HG03095 (cell line): ENCODE measurements at regions not wholly inside any gene's neighbourhood (a gene's known extent, or its start where the extent isn't known, plus 50 kb on each side); places are given as distances from the start of the nearest gene placed in this dataset.
"Not testable (repeated sequence)": the region's sequence is repeated elsewhere in the genome, so short reads cannot be mapped to it uniquely, and the experiment has no call there.

ENCODE experiments used
- ATAC-seq: cut with Tn5 transposase; IDR thresholded peaks from one replicate; pipeline ENCODE4 v1.9.1; 2021; ENCODE audit warnings: moderate library complexity; ENCODE audit not compliant: unreplicated experiment

DNA sequence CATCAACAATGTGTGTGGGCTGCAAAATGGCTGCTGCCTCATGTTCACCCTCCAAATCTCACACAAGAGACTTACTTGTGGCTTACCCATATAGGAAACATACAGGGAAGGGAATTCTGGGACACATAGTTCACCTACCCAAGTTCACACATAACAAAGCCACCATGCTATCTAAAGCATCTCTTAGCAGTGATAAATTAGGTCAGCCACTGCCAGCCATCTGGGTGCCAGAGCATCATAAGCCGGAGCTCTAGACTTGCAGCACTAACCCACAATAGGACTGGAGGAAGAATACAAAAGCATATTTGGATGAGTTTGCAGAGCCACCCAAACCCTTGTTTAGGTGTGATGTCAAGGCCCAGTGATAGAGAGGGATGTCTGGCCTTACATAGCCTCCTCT lies 321.7 kb downstream of the SEC16B start:
- ATAC-seq, result no peak

DNA sequence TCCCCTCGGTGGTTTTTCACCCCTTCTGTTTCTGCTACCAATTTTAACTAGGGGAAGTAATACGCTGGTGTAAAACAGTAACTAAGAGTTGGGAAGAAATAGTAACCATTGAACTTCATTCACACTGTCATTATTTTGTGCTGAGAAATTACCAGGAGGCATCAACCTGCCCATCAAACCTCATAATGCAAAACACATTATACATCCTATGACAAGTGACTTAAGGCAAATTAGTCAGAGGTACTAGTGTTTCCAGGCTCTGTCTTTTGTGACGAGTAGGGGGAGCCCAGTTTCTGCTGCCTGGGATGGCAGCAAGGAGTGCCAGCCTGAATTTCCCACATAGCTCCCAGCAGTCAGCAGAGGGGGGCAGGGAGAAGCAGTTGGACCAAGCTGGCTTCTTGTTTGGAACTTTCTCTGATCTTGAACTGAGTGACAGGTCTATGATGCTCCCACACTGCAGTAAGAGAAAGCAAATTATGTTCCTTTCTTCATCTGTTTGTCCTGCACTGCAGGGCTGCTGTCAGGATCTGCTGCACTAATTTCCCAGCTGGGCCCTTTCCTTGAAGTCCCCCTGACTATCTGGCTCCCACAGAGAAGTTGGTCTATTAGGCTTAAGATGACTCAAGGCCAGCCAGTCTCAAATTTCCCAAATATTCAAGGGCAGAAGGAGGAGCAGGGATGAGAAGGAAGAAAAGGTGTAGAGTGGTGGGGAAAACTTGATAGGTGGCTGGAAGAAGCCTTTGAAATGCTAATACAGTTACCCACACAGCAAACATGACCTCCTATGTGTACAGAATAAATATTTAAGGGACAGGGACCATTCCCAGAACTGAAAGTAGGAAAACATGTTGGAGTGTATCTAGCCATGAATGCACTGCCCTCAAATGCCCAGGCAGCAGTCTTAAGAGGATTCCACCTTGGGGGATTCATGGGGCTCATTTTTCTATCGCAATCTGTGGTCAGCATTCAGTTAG lies 322.8 kb downstream of the SEC16B start:
- ATAC-seq, result no peak

DNA sequence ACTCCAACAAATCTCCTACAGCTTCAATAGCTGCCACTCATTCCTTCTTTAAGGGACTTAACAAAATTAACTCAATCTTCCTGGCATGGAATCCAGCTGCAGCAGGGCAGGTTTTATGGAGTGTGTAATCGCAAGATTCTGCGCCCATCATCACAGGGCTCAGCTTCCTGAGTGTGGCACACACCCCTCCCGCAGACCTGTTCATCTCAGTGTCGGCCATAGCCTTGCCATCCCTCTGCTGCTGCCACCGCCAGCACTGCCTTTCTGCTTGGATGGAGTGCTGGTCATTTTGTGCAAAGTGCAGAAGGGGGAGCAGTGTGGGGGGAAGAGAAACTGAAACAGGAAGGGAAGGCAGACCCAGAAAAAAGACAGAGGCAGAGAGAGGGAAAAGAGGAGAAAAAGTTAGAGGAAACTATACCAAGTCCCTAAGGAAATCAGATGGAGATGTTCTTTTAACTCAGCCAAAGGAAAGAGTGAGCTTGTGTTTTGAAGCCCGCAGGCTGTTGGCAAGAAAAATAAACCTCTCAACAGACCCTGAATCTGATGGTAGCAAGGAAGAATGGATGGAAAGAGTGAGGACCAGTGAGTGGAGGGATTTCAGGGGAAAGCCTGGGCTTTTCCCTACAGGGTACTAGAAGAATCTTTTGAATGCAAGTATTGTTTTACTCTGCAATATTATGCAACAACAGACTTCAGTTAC lies 324.2 kb downstream of the SEC16B start:
- ATAC-seq, result no peak

DNA sequence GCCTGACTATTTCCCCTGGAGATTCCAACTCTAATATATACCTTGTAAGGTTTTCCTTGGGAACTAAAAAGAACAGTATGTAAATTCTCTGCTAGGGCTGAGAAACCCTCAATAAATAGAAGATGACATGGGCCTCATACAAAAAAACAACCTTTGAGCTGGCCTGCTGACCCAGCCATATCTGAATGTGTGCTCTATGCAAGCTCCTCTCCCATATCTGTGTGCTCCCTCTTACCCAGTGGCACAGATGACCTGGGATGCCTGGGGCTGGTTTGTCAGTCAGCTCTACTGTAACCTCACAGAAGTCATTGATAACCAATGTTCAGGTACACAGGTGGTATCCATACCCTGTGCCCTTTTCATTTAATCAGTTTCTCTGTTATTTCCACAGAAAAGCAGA lies 329.2 kb downstream of the SEC16B start:
- ATAC-seq, result no peak

DNA sequence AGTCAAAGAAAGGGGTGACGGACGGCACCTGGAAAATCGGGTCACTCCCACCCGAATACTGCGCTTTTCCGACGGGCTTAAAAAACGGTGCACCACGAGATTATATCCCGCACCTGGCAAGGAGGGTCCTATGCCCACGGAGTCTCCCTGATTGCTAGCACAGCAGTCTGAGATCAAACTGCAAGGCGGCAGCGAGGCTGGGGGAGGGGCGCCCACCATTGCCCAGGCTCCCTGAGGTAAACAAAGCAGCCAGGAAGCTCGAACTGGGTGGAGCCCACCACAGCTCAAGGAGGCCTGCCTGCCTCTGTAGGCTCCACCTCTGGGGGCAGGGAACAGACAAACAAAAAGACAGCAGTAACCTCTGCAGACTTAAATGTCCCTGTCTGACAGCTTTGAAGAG lies 335.7 kb downstream of the SEC16B start:
- ATAC-seq, result not testable (repeated sequence)

DNA sequence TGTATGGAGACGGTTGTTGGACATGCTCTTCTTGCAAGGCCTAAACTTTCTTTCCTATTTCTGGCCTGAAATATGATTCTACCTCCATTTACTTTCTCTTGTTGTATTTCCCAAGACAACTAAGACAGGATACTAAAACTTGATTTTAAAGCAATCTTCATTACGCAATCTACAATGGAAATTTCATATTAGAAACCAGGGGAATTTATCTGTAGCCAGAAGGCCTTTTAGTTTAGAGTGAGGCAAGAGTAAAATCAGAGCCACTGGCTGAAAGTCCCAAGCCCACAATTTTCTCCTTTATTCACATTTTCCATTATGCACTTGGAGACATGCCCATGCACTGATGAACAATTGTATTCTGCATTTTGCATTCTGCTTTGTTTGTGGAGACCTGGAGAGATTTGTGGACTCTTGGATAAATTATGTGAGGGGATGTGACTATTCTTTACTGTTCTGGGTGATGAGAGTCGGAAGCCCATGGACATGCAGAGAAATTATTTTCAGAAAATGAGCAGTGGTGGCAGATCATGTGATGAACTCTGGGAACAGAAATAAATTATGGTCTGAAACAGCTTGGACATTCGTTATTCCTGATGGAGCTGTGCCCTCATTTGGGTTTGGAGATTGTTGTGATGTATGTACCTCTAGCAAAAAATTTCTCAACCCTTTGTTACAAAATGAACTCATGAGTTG lies 336.8 kb downstream of the SEC16B start:
- ATAC-seq, result no peak

DNA sequence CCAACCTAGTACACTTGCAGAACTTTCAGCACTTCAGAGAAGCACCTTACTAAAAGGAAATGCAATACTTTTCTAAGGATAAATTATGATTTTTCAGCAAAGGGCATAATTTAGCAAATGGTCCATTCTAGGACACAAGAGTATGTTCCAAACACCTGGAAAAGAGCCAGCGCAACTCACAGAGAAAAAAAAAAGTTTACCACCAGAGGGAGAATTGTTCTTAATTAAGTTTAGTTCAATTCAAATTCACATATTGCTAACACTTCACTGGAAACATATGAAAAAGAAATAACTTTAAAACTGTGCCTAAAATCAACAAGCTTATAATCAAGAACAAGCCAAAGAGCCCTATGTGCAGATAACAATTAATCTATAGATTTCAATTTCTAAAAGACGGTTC lies 338.1 kb downstream of the SEC16B start:
- ATAC-seq, result no peak

DNA sequence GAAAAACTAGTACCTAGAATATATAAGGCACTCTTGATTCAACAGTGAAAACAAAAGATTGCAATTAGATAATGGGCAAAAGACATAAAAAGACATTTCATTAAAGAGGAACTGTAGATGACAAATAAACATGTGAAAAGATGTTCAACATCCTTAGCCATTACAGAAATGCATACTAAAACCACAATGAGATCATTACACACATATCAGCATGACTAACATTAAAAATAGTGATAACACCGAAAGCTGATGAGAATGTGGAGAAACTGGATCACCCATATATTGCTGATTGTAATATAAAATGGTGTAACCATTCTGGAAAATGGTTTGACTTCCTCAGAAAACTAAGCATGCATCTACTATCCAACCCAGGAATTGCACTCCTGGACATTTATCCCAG lies 340.3 kb downstream of the SEC16B start:
- ATAC-seq, result no peak

DNA sequence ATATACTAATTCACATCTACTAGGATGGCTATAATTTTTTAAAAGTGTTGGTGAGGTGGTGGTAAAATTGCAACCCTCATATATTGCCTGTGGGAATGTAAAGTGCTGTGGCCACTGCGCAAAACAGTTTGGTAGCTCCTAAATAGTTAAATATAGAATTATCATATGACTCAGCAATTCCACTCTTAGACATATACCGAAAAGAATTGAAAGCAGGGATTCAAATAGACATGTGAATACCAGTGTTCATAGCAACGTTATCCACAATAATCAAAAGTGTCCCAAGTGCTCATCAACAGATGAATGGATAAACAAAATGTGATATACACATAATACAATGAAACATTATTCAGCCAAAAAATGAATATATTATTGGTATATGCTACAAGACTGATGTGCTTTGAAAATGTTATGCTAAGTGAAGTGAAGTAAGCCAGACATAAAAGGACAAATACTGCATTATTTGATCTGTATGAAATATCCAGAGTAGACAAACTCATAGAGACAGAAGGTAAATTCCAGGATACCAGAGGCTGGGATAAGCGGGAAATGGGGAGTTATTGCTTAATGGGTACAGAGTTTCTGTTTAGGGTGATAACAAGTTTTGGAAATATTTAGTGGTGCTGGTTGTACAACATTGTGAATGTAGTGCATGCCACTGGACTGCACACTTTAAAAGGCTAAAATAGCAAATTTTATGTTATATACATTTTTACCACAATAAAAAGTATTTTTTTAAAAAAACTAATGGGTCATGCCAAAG lies 342.5 kb downstream of the SEC16B start:
- ATAC-seq, result no peak

DNA sequence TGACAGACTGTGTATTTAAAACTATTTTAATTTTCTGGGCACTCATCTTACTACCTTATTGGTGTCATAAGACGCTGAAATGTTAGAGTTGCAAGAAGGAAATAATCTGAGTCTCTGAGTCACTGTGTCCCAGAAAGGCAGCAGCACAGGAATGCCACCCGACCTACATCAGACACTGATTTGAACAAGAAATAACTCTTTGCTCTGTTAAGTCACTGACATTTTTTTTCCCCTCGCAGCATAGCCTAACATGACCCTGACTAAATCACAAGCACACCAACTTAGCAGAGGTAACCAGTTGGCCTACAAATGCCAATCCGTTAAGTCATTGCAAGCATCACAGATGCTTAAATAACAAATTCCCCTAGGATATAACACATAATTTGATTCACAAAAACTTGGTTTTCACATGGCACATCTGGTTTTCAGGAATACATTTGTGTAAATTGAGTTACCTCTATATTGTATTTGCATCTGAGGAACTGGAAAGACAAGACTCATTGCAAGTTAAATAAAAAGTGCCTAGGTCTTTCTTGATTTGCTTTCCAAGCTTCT lies 349.1 kb downstream of the SEC16B start:
- no peak for ATAC-seq

DNA sequence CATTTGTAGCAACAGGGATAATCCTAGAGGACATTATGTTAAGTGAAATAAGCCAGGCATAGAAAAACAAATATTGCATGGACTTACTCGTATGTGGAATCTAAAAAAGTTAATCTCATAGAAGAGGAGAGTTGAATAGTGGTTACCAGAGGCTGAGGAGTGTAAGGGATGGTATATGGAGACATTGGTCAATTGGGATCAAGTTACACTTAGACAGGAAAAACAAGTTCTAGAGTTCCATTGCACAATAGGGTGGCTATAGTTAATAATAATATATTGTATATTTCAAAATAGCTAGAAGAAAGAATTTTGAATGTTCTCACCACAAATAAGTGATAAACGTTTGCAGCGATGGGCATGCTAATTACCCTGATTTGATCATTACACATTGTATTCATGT lies 354.6 kb downstream of the SEC16B start:
- ATAC-seq, result no peak

DNA sequence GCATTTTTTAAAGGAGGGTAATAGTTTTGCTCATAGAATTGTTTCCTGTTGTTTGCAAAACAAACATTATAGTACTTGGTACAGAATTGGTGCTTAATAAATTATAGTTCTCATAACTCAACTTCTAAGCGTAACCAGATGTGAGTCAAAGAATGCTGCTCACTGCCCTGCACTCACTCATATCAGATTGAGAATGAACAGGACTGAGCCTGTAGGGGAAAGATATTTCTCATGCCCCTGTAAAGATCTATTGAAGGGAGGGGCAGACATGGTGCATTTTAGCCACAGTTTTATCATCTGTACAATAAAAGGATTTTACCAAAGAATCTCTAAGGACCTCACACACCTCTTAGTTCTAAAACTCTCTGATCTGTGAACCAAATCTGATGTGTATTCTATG lies 358.5 kb downstream of the SEC16B start:
- ATAC-seq, result no peak

DNA sequence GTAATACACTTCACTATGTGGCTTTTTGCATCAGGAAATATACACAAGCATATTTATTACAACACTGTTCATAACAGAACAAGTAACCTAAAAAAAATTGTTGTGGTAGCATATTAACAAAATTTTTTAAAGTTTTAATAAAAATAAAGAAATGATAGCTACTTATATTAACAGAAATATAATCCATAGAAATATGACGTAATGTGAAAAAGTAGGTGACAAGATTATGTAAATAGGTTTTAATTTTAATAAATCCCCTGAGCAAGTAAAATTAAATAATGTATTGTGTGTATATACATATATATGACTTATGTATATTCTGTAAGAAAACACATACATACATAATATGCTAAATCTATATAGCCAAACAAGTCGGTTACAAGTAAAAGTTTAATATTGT lies 359.9 kb downstream of the SEC16B start:
- no peak for ATAC-seq

DNA sequence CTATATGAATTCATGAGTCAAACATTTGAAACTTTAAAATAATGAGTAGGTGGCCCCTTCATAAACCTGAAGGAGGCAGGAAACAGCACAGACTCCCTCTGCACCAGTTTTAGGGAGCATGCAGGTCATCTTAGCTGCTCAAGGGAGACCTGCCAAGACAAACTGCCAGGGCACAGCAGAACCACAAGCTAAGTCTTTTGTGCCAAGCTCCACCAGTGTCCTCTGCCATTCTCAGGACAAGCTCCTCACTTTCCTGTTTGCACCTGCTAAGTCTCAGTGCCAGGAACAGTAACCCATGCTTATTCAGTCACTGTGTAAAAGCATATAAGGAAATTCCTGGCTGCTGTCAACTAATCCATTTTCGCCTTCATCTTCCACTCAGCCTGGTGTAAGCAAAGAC lies 368.9 kb downstream of the SEC16B start:
- ATAC-seq, result no peak

DNA sequence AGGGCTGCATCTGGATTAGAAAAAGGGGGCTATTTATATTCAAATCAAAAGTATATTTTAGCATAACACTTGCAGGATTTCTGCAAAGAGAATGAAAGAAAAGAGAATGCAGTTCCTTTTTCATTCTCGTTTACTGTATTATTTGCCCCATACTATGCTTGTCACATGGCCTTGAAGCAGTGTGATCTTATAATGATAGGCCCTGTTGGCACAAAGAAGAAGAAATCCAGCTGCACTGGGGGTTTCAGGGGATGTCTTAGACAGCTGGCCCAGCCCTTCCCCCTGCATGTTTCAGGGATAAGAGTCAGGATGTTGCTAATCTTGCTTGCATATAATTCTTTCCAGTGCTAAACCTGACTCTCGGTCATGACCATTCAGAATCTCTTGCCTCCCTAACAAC lies 369.5 kb downstream of the SEC16B start:
- no peak for ATAC-seq

DNA sequence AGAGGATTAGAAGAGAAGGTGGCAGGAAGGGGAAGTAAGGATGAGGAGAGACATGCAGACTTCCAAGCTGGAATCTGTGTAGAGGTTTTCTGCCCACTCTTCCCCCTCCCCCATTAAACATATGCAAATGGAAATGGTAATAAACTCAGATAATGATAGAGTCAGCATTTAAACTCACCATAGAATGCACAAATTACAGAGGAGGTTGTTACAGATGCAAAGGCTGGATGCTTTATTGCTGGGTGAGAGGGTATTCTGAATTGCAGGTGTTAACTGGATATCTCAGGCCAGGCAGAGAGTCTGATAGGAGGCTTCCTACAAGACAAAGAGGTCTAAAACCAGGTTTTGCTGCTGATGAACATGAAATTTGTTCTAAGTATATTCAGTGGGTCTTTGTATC lies 372.5 kb downstream of the SEC16B start:
- ATAC-seq, result no peak

DNA sequence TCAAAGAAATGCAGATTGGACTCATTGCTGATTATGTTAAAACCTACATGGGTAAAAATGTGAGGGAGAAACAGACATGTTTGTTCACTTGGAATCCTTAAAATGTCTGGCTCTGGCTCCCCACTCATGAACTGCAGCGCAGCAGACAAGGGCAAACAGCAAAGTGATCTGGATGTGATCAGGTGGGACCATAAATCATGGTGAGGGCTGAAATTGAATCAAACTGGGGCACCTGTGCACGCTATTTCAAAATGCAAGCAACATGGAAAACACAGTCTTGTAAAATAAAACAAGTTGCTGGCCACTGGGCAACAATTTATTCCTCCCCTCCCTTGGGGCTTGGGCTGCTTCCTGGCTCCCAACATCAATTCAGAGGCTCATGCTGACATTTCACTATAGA lies 373.4 kb downstream of the SEC16B start:
- no peak for ATAC-seq

DNA sequence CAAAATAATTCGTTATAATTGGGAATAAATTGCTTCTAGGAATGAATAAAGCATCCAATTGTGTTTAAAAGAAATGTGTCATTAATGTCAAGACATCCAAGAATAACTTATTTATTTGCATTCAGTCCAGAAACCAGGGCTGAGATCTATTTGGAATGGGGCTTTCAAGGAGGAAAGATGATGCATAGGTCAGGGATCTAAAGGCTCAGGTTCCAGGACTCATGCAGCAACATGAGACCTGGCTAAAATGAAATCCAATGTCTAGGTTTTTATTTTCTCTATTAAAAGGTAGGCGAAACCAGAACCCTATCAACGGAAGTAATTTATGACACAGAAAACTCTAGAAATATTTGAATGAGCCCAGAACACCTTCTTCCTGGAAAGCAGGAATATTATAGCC lies 376.8 kb downstream of the SEC16B start:
- ATAC-seq, result no peak

DNA sequence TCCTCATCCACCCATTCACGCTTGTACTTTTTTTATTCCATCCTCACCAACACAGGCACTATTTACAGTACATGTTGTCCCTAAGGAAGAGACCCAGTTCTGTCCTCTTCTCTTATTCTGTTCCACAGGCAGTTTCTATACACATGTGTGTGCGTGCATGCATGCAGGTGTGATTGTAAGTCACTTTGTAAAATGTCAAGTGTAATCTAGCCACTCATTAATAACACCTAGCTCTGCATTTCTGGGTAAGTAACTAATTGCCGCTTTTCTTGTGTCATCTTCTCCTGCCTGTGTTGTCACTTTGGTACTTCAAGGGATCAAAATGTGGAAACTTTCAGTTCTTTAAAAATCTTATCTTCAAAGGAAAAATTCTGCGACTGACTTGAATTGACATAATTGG lies 377.2 kb downstream of the SEC16B start:
- ATAC-seq, result no peak

DNA sequence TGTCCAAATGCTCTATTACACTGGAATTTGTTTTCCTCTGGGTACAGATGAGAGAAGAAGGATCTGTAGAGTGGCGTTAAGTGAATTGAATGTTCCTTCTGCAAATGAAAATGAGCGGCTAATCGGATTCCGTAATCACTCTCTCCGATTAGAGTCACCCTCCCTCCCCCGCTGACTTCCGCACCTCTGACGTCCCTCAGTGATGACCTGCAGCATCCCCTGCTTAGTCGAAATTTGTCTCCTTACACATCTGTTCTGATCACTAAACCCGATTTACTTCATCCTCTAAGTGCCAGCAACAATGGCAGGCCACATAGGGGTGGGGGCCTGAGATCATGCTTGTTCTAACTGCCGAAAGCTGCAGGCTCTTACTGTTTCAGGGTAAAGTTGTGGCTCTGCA lies 378.7 kb downstream of the SEC16B start:
- no peak for ATAC-seq

DNA sequence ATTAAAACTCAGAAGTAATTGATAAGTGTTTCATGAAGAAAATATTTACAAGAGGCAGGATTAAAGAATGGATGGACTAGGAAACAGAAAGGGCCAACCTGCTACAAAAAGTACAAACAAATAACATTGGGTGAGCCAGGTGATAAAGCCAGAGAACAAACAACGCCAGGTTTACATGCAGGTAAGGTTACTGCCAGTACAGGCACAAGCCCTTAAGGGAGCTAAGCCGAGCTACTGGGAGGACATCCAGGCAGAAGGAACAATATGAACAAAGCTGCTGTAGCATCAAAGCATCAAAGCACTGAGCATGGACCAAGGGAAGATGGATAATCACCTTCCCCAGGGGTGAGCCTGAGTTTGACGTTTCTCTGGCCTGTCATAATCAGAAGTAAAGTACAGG lies 380.7 kb downstream of the SEC16B start:
- no peak for ATAC-seq
